VCaP (cell line): ENCODE measurements at regions not wholly inside any gene's neighbourhood (a gene's known extent, or its start where the extent isn't known, plus 50 kb on each side); places are given as distances from the start of the nearest gene placed in this dataset.
A peak's percentile ranks its signal among the peaks of the same experiment; 100 is the strongest.

Source experiments
- H3K27ac ChIP-seq: fragments of 450-650 bp; 2 replicates; pipeline ENCODE4 v1.5.1; 2017
- CTCF ChIP-seq: fragments of 450-650 bp; conservative IDR thresholded peaks from 2 replicates; pipeline ENCODE4 v1.5.1; 2017; ENCODE audit warnings: mild to moderate bottlenecking, moderate library complexity

- 0 out of 2 replicates have a peak overlapping the region, but pooled peaks have one; percentile 47 for H3K27ac ChIP-seq
- no peak for TF ChIP-seq CTCF
Observed at GRCh38 chr1:181151378-181152326, 63.2 kb downstream of the IER5 start.

DNA sequence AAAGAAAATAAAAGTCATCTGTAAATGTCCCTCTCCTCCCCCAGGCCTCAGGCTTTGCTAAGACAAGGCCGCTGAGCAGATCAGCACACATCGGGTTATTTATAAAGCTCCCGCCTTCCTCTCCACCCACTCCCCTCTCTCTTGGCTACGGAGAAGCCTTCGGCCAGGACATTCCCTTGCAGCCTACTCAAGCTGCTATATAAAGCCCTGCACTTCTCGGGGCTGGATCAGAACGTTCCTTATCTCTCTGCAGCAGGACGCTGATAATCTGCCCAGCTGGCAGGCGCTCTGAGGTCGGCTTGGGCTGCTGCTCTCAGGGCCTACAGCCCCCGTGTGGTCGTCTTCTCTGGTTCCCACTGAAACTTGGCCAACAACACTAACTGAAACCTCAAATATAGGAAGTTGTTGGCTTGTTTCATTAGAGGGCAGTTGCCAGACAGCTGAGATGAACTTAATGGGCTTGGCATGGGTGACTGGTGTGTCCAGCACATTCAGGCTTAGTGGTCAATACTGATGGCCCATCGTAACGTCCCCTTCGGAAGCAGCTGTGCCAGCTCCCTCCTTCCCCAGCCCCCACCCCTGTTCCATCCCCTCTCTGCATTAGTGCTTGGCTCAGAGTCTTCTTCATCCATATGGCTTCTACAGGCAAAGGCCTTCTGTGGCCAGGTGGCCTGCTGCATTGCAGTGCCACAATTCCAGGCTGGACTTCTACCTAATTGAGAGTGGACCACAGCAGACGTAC lies 64.6 kb downstream of the IER5 start:
- peak overlapping the region; percentile 47 for H3K27ac ChIP-seq
- peak; percentile 43 for TF ChIP-seq CTCF

DNA sequence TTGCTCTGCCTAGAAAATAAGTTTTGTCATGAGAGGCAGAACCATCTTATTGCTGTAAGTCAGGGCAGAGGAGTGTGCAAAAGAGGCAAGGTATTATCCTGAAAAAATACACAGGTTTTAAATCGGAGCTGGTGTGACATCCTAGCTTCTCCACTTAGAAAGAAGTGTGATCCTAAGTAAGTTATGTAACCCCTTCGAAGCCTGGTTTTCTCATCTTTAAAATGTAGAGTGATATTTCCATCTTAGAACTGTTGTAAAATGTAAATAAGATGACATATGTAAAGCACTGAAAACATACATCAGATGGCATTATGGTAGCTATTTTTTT lies 65.1 kb downstream of the IER5 start:
- H3K27ac ChIP-seq, result peak overlapping the region; percentile 47
- TF ChIP-seq CTCF, result no peak

DNA sequence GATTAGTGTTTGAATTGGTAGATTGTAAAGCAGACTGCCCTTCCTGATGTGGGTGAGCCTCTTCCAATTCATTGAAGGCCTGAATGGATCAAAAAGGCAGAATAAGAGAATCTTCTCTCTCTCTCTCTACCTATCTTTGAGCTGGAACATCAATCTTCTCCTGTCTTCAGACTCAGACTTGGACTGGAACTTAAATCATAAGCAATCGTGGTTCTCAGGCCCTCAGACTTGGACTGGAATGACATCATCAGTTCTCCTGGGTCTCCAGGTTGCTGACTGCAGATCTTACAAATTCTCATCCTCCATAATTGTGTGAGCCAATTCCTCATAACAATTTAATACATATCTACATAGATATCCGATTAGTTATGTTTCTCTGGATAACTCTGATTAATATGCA lies 66.8 kb downstream of the IER5 start:
- H3K27ac ChIP-seq, result no peak overlapping the region
- TF ChIP-seq CTCF, result no peak

DNA sequence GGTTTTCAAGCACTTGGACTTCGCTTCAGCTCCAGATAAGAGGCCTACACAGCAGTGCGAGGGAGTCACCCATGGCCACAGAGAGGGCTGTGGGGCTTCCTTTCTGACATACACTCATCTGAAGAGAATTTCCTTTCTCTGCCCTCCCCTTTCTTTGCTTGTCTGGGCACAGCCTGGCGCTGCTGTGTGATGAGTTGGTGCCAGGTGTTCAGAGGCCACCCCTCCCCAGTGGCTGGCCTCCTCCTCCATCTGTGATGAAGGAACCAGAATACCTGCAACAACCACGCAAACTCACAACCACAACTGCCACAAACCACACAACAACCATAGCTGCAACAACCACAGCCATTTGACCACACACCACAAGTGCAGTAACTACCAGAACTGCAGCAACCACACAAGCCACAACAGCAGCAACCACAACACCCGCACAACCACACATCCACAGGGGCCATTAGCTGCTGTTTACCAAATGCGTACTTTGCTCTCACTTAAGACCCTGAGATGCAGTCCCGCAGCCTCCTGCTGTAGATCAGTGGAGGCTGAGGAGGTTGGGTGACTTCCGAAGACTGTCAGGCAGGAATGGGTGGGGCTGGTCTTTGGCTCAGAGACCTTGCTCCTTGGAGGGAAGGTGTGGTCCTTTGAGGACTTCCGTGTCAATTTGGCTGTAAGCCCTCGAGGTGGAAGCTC lies 71.1 kb downstream of the IER5 start:
- no peak overlapping the region for H3K27ac ChIP-seq
- no peak for TF ChIP-seq CTCF

- no peak for TF ChIP-seq CTCF
- no peak overlapping the region for H3K27ac ChIP-seq
Observed at GRCh38 chr1:181160322-181160721, 71.8 kb downstream of the IER5 start.
